Mesenchymal stem cell (in vitro differentiated cells and primary cell): ENCODE measurements at regions not wholly inside any gene's neighbourhood (a gene's known extent, or its start where the extent isn't known, plus 50 kb on each side); places are given as distances from the start of the nearest gene placed in this dataset.

Experiments
- DNase-seq: peaks from one replicate; pipeline ENCODE4 v3.0.0-alpha.2; 2013
- H2AFZ ChIP-seq: one replicate; pipeline ENCODE4 v1.6.1; 2013; ENCODE audit warnings: low read depth, mild to moderate bottlenecking, control low read depth, inconsistent platforms, low read length, moderate library complexity
- H2AK5ac ChIP-seq: 2 replicates; pipeline ENCODE4 v1.6.1; 2013; ENCODE audit warnings: low read length, moderate library complexity, mild to moderate bottlenecking, inconsistent platforms; ENCODE audit not compliant: severe bottlenecking
- H2BK120ac ChIP-seq: one replicate; pipeline ENCODE4 v1.6.1; 2013; ENCODE audit warnings: low read depth, mild to moderate bottlenecking, inconsistent platforms, low read length, moderate library complexity
- H2BK12ac ChIP-seq, 2 experiments: one replicate each; pipeline ENCODE4 v1.6.1; 2013; ENCODE audit warnings: inconsistent platforms in 2 of 2, low read length in 2 of 2, mild to moderate bottlenecking in 2 of 2, moderate library complexity in 2 of 2, control low read depth in 1 of 2
- H2BK15ac ChIP-seq: one replicate; pipeline ENCODE4 v1.6.1; 2013; ENCODE audit warnings: mild to moderate bottlenecking, low read depth, inconsistent platforms; ENCODE audit not compliant: poor library complexity, severe bottlenecking
- H2BK5ac ChIP-seq: 2 replicates; pipeline ENCODE4 v1.6.1; 2013; ENCODE audit warnings: low read depth, mild to moderate bottlenecking, low read length, control low read depth, inconsistent platforms; ENCODE audit not compliant: poor library complexity, severe bottlenecking
- H3K14ac ChIP-seq, 2 experiments: one replicate each; pipeline ENCODE4 v1.6.1; 2013; ENCODE audit warnings: inconsistent platforms in 2 of 2, low read length in 2 of 2, control low read depth in 1 of 2, mild to moderate bottlenecking in 1 of 2, moderate library complexity in 1 of 2
- H3K18ac ChIP-seq, 2 experiments: one replicate each; pipeline ENCODE4 v1.6.1; 2013; ENCODE audit warnings: inconsistent platforms in 2 of 2, low read length in 2 of 2, control low read depth in 1 of 2, low read depth in 1 of 2, mild to moderate bottlenecking in 1 of 2
- H3K23ac ChIP-seq, 2 experiments: one replicate each; pipeline ENCODE4 v1.6.1; 2013; ENCODE audit warnings: inconsistent platforms in 2 of 2, low read length in 2 of 2, mild to moderate bottlenecking in 2 of 2, moderate library complexity in 2 of 2, control low read depth in 1 of 2
- H3K27ac ChIP-seq: 2 replicates; pipeline ENCODE4 v1.5.1; 2013; ENCODE audit warnings: mild to moderate bottlenecking, moderate library complexity, low read length, control low read depth, inconsistent platforms; ENCODE audit not compliant: poor library complexity, severe bottlenecking
- H3K27me3 ChIP-seq, 2 experiments: 2 replicates each; pipeline versions ENCODE4 v1.6.1 to v1.7.0; 2013; ENCODE audit warnings: low read length in 2 of 2, mild to moderate bottlenecking in 2 of 2, moderate library complexity in 2 of 2, control low read depth in 1 of 2, inconsistent platforms in 1 of 2; ENCODE audit not compliant: control insufficient read depth in 1 of 2, insufficient read depth in 1 of 2
- H3K36me3 ChIP-seq, 2 experiments: 2 replicates each; pipeline versions ENCODE4 v1.6.1 to v1.7.0; 2013; ENCODE audit warnings: low read length in 2 of 2, control low read depth in 1 of 2, inconsistent platforms in 1 of 2, low read depth in 1 of 2, mild to moderate bottlenecking in 1 of 2; ENCODE audit not compliant: insufficient read depth in 2 of 2, control insufficient read depth in 1 of 2
- H3K4ac ChIP-seq, 2 experiments: one replicate each; pipeline ENCODE4 v1.6.1; 2013; ENCODE audit warnings: inconsistent platforms in 2 of 2, low read length in 2 of 2, mild to moderate bottlenecking in 2 of 2, moderate library complexity in 2 of 2, control low read depth in 1 of 2, low read depth in 1 of 2
- H3K4me1 ChIP-seq: 2 replicates; pipeline ENCODE4 v1.6.1; 2013; ENCODE audit warnings: low read depth, low read length, control low read depth; ENCODE audit not compliant: control insufficient read depth, insufficient read depth
- H3K4me2 ChIP-seq: 2 replicates; pipeline ENCODE4 v1.6.1; 2013; ENCODE audit warnings: low read length, mild to moderate bottlenecking, inconsistent platforms; ENCODE audit not compliant: poor library complexity, severe bottlenecking
- H3K4me3 ChIP-seq, 2 experiments: 2 replicates each; pipeline versions ENCODE4 v1.5.1 to v1.7.0; 2013; ENCODE audit warnings: low read length in 2 of 2, mild to moderate bottlenecking in 2 of 2, control low read depth in 1 of 2, low read depth in 1 of 2; ENCODE audit not compliant: insufficient read depth in 1 of 2
- H3K79me1 ChIP-seq: replicated peaks from 2 replicates; pipeline ENCODE4 v1.6.1; 2013; ENCODE audit warnings: mild to moderate bottlenecking, control low read depth, low read length, inconsistent platforms; ENCODE audit not compliant: poor library complexity, severe bottlenecking
- H3K9ac ChIP-seq: 2 replicates; pipeline ENCODE4 v1.7.0; 2013; ENCODE audit warnings: mild to moderate bottlenecking, low read length, moderate library complexity
- H3K9me3 ChIP-seq: 2 replicates; pipeline ENCODE4 v1.7.0; 2013; ENCODE audit warnings: mild to moderate bottlenecking, low read length; ENCODE audit not compliant: control insufficient read depth
- H4K8ac ChIP-seq: one replicate; pipeline ENCODE4 v1.6.1; 2013; ENCODE audit warnings: inconsistent platforms, mild to moderate bottlenecking, low read length, moderate library complexity
- H4K91ac ChIP-seq: one replicate; pipeline ENCODE4 v1.6.1; 2013; ENCODE audit warnings: mild to moderate bottlenecking, low read length, inconsistent platforms
- WGBS: methylation state at CpG from one replicate; pipeline ENCODE4 v1.1.7; 2013; ENCODE audit warnings: mixed read lengths; 5-methylcytosine and 5-hydroxymethylcytosine counted together

- Histone ChIP-seq H2AFZ (no peak overlapping the region), H3K14ac (no peak overlapping the region), H3K4me3 (no peak overlapping the region), H3K27ac (no peak overlapping the region), H3K23ac (no peak overlapping the region), H4K91ac (peak overlapping the region; percentile 89), H2BK15ac (no peak overlapping the region), H3K9ac (no peak overlapping the region), H3K9me3 (peaks cover 21% of the 10 kb centered on the region), H2BK120ac (no peak overlapping the region), H3K27me3 (no peaks in the 10 kb centered on the region), H3K4me1 (peaks cover 7% of the 10 kb centered on the region), H3K4ac (no peak overlapping the region), H3K79me1 (no peaks in the 10 kb centered on the region), H2BK5ac (no peak overlapping the region), H4K8ac (no peak overlapping the region), H3K36me3 (no peaks in the 10 kb centered on the region), H3K4me2 (no peak overlapping the region), H2BK12ac (peak overlapping the region; percentile 76 to 92), H3K18ac (peak overlapping the region; percentile 16 to 58), H2AK5ac (peak overlapping the region; percentile 21)
- DNase-seq: no peak
- 85% methylated on average over 1 of the region's 1 CpG for WGBS
Observed at GRCh38 chr2:37786191-37786698, 114.8 kb upstream of the CDC42EP3 start.

GRCh38 chr2:37786854-37787253 is 115.4 kb upstream of the CDC42EP3 start:
- no peak overlapping the region for H2BK120ac ChIP-seq
- no peak overlapping the region for H2AK5ac ChIP-seq
- no peak overlapping the region for H2BK15ac ChIP-seq
- H3K36me3 ChIP-seq: no peaks in the 10 kb centered on the region
- peaks cover 21% of the 10 kb centered on the region for H3K9me3 ChIP-seq
- H3K27ac ChIP-seq: peak overlapping the region; percentile 30
- DNase-seq: no peak
- no peak overlapping the region for H4K8ac ChIP-seq
- H3K23ac ChIP-seq: no peak overlapping the region
- H2BK5ac ChIP-seq: no peak overlapping the region
- no peak overlapping the region for H3K18ac ChIP-seq
- H3K14ac ChIP-seq: no peak overlapping the region
- no peaks in the 10 kb centered on the region for H3K79me1 ChIP-seq
- H3K9ac ChIP-seq: no peak overlapping the region
- 80% methylated on average over 5 of the region's 5 CpGs for WGBS
- no peak overlapping the region for H4K91ac ChIP-seq
- no peak overlapping the region for H3K4me2 ChIP-seq
- H3K4me3 ChIP-seq: no peak overlapping the region
- H3K4me1 ChIP-seq: peaks cover 7% of the 10 kb centered on the region
- H3K4ac ChIP-seq: no peak overlapping the region
- no peaks in the 10 kb centered on the region for H3K27me3 ChIP-seq
- H2AFZ ChIP-seq: no peak overlapping the region
- no peak overlapping the region for H2BK12ac ChIP-seq

GRCh38 chr2:37788602-37789209 is 117.3 kb upstream of the CDC42EP3 start:
- no peak overlapping the region for H3K4me3 ChIP-seq
- H2BK5ac ChIP-seq: no peak overlapping the region
- no peak overlapping the region for H2BK15ac ChIP-seq
- H3K79me1 ChIP-seq: no peaks in the 10 kb centered on the region
- no peak overlapping the region for H4K91ac ChIP-seq
- peaks cover 21% of the 10 kb centered on the region for H3K9me3 ChIP-seq
- H3K14ac ChIP-seq: no peak overlapping the region
- DNase-seq: no peak
- H4K8ac ChIP-seq: no peak overlapping the region
- H3K27me3 ChIP-seq: no peaks in the 10 kb centered on the region
- H2AFZ ChIP-seq: no peak overlapping the region
- peaks cover 6% of the 10 kb centered on the region for H3K4me1 ChIP-seq
- H3K23ac ChIP-seq: no peak overlapping the region
- H3K27ac ChIP-seq: no peak overlapping the region
- no peak overlapping the region for H3K4me2 ChIP-seq
- no peak overlapping the region for H3K4ac ChIP-seq
- no peak overlapping the region for H2BK120ac ChIP-seq
- H2BK12ac ChIP-seq: no peak overlapping the region
- H3K36me3 ChIP-seq: no peaks in the 10 kb centered on the region
- H3K18ac ChIP-seq: no peak overlapping the region
- H2AK5ac ChIP-seq: no peak overlapping the region
- H3K9ac ChIP-seq: no peak overlapping the region

GRCh38 chr2:37790019-37790418 is 118.6 kb upstream of the CDC42EP3 start:
- H3K79me1 ChIP-seq: no peaks in the 10 kb centered on the region

More at GRCh38 chr2:37790019-37790418, 118.6 kb upstream of the CDC42EP3 start:
- no peak overlapping the region for H2BK5ac ChIP-seq
- H3K9me3 ChIP-seq: peaks cover 21% of the 10 kb centered on the region
- H4K8ac ChIP-seq: no peak overlapping the region
- peaks cover 4% of the 10 kb centered on the region for H3K4me1 ChIP-seq
- no peak overlapping the region for H3K4ac ChIP-seq
- H2AFZ ChIP-seq: no peak overlapping the region
- H3K9ac ChIP-seq: no peak overlapping the region
- H2AK5ac ChIP-seq: no peak overlapping the region
- H3K18ac ChIP-seq: no peak overlapping the region
- no peak overlapping the region for H2BK12ac ChIP-seq
- no peak overlapping the region for H3K4me2 ChIP-seq
- H3K4me3 ChIP-seq: no peak overlapping the region
- no peak overlapping the region for H3K27ac ChIP-seq
- no peaks in the 10 kb centered on the region for H3K27me3 ChIP-seq
- no CpG with 5 or more reads among the region's 2 CpGs for WGBS
- H4K91ac ChIP-seq: no peak overlapping the region
- no peak for DNase-seq
- no peak overlapping the region for H2BK120ac ChIP-seq
- H3K23ac ChIP-seq: no peak overlapping the region
- no peak overlapping the region for H3K14ac ChIP-seq
- H2BK15ac ChIP-seq: no peak overlapping the region
- H3K36me3 ChIP-seq: no peaks in the 10 kb centered on the region
